ENCODE measurements at regions not wholly inside any gene's neighbourhood (a gene's known extent, or its start where the extent isn't known, plus 50 kb on each side); places are given as distances from the start of the nearest gene placed in this dataset.
"Not testable (repeated sequence)": the region's sequence is repeated elsewhere in the genome, so short reads cannot be mapped to it uniquely, and the experiment has no call there.

DNA sequence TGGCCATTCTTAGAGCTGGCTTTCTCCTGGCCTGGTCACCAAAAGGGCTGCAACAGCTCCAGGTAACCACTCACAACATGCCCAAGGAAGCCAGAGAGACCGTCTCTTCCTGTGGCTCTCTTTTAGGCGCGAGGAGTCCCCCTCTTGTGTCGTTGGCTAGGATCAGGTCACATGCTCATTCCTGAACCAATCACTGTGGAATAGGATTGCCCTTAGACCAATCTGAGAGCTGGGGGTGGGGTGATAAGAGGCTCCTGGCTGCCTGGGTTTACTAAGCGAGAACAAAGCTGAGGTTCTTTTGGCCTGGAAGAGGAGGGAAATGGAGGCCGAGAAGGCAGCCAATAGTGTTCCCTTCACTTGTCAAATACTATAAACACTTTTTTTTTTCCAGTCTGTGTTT is 452.1 kb upstream of the PROX1 start:
- H3K9me3 ChIP-seq = no peaks in the 10 kb centered on the region
- H3K36me3 ChIP-seq = no peaks in the 10 kb centered on the region
- DNase-seq (ENCODE audit: low spot score) = no peak
- no peak overlapping the region for H3K27ac ChIP-seq
- no peaks in the 10 kb centered on the region for H3K4me1 ChIP-seq
- no peak overlapping the region for H3K4me3 ChIP-seq
- TF ChIP-seq, protein P1, sequence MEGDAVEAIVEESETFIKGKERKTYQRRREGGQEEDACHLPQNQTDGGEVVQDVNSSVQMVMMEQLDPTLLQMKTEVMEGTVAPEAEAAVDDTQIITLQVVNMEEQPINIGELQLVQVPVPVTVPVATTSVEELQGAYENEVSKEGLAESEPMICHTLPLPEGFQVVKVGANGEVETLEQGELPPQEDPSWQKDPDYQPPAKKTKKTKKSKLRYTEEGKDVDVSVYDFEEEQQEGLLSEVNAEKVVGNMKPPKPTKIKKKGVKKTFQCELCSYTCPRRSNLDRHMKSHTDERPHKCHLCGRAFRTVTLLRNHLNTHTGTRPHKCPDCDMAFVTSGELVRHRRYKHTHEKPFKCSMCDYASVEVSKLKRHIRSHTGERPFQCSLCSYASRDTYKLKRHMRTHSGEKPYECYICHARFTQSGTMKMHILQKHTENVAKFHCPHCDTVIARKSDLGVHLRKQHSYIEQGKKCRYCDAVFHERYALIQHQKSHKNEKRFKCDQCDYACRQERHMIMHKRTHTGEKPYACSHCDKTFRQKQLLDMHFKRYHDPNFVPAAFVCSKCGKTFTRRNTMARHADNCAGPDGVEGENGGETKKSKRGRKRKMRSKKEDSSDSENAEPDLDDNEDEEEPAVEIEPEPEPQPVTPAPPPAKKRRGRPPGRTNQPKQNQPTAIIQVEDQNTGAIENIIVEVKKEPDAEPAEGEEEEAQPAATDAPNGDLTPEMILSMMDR (IDR thresholded peaks at IDR 0.05) = no peak
- no peaks in the 10 kb centered on the region for H3K27me3 ChIP-seq

DNA sequence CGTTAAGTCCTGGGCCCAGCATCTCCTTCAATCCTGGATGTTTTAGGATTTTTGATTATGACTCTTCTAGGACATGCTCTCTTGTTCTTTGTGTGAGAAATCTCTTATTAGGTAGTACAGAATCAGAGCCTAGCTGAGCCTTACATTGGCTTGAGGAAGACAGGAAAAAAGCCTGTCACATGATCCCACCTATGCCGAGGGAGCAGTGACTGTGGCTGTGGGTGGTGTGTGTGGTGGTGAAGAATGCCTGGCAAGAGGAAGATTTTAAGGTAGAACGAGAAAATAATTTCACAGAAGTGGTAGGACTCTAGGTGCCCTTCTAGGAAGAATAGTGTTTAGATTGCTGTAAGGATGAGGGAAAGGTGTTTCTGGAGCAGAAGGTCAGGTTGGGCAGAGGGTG is 449.5 kb upstream of the PROX1 start:
- Histone ChIP-seq H3K27me3 (no peaks in the 10 kb centered on the region), H3K36me3 (no peaks in the 10 kb centered on the region), H3K9me3 (no peaks in the 10 kb centered on the region), H3K27ac (no peak overlapping the region), H3K4me3 (no peak overlapping the region), H3K4me1 (no peaks in the 10 kb centered on the region)
- no peak for DNase-seq (ENCODE audit: low spot score)
- TF ChIP-seq, protein P1 (IDR thresholded peaks at IDR 0.05) = no peak

DNA sequence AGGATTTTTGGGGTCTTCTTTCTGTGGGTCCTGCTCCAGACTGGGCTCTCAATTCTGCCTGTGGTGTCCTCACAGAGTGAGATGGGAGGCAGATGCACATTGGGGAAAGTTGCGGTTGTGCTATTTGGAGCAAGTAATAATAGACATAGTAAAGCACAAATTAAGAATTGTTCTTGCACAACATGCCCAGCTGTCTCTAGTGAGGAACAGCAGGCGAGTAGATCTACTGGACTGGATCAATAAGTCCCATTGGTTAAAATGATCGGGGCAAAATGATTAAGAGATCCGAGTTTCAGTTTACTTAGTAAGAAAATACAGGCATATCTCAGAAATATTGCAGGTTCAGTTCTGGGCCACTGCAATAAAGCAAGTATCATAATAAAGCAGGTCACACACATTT is 448.3 kb upstream of the PROX1 start:
- no peaks in the 10 kb centered on the region for H3K9me3 ChIP-seq
- H3K27ac ChIP-seq = no peak overlapping the region
- H3K27me3 ChIP-seq = no peaks in the 10 kb centered on the region
- no peaks in the 10 kb centered on the region for H3K36me3 ChIP-seq
- TF ChIP-seq, protein P1 (IDR thresholded peaks at IDR 0.05) = no peak
- H3K4me3 ChIP-seq = no peak overlapping the region
- no peaks in the 10 kb centered on the region for H3K4me1 ChIP-seq
- no peak for DNase-seq (ENCODE audit: low spot score)

DNA sequence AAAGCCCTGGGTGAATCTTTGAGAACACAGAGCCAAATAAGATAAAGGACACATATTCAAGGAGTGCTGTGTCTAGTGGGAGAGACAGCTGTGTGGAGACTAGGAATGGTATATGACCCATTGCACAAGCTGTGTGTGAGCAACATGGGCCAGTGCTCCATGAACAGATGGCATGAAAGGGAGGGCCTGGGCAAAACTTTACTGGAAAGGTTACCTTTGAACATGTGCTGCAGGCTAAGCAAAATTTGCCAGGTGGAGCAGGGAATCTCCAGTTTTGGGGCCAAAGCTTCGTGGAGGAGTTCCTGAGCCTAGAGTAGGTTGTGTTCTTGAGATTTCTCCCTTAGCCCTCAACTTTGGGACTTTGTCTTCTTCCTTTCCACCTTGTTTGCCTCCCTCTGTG is 446.1 kb upstream of the PROX1 start:
- Histone ChIP-seq H3K27me3 (no peaks in the 10 kb centered on the region), H3K4me3 (no peak overlapping the region), H3K27ac (no peak overlapping the region), H3K9me3 (no peaks in the 10 kb centered on the region), H3K4me1 (no peaks in the 10 kb centered on the region), H3K36me3 (no peaks in the 10 kb centered on the region)
- TF ChIP-seq, protein P1 (IDR thresholded peaks at IDR 0.05) = no peak
- no peak for DNase-seq (ENCODE audit: low spot score)

DNA sequence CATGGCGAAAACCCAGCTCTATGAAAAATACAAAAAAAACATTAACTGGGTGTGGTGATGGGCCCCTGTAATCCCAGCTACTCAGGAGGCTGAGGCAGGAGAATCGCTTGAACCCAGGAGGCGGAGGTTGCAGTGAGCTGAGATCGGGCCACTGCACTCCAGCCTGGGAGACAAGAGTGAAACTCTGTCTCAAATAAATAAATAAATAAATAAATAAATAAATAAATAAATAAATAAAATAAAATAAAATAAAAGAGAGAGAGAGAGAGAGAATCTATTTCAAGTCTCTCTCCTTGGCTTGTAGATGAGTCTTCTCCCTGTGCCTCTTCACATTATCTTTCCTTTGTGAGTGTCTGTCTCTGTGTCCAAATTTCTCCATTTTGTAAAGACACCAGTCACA is 442.6 kb upstream of the PROX1 start:
- DNase-seq (ENCODE audit: low spot score); H3K36me3 ChIP-seq; H3K4me1 ChIP-seq; H3K4me3 ChIP-seq; H3K27ac ChIP-seq; H3K9me3 ChIP-seq; H3K27me3 ChIP-seq: not testable (repeated sequence)

DNA sequence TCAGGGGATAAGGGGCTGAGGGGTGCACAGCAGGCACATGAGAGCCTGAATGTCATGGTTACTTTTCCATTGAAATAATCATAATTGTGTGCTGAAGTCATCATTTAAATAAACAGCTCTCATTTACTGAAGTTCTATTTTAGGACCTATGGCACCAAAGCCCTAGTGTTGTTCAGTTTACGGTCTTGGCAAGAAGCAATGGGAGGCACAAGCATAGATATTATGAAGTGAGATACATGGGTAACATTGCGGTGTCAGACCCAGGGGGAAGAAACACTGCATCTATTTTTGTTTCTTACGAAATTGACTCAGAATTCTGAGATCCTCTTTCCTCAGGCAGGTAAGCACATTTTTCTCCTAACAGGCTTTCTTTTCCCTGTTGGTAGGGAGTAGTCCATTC is 437.8 kb upstream of the PROX1 start:
- H3K9me3 ChIP-seq = no peaks in the 10 kb centered on the region
- H3K36me3 ChIP-seq = no peaks in the 10 kb centered on the region
- H3K27me3 ChIP-seq = no peaks in the 10 kb centered on the region
- H3K27ac ChIP-seq = no peak overlapping the region
- TF ChIP-seq, protein P1 (IDR thresholded peaks at IDR 0.05) = no peak
- no peaks in the 10 kb centered on the region for H3K4me1 ChIP-seq
- no peak for DNase-seq (ENCODE audit: low spot score)
- no peak overlapping the region for H3K4me3 ChIP-seq
